Mesendoderm (in vitro differentiated cells): ENCODE measurements at regions not wholly inside any gene's neighbourhood (a gene's known extent, or its start where the extent isn't known, plus 50 kb on each side); places are given as distances from the start of the nearest gene placed in this dataset.

Experiments used
- DNase-seq: peaks from one replicate; pipeline ENCODE4 v3.0.0; 2013
- H2AK5ac ChIP-seq: 2 replicates; pipeline ENCODE4 v1.6.1; 2013; ENCODE audit warnings: low read length, inconsistent platforms
- H2BK120ac ChIP-seq: 2 replicates; pipeline ENCODE4 v1.6.1; 2013; ENCODE audit warnings: low read depth, mild to moderate bottlenecking, low read length, moderate library complexity, mixed read lengths
- H2BK15ac ChIP-seq: replicated peaks from 2 replicates; pipeline ENCODE4 v1.6.1; 2013; ENCODE audit warnings: low read depth, mild to moderate bottlenecking, moderate library complexity
- H2BK5ac ChIP-seq: 2 replicates; pipeline ENCODE4 v1.6.1; 2013; ENCODE audit warnings: low read length, inconsistent platforms
- H3K18ac ChIP-seq: 2 replicates; pipeline ENCODE4 v1.6.1; 2013; ENCODE audit warnings: mild to moderate bottlenecking, low read length, mixed read lengths
- H3K23ac ChIP-seq: one replicate; pipeline ENCODE4 v1.6.1; 2013; ENCODE audit warnings: low read length
- H3K27ac ChIP-seq: 2 replicates; pipeline ENCODE4 v1.5.1; 2013; ENCODE audit warnings: low read depth, mild to moderate bottlenecking, inconsistent platforms, low read length, moderate library complexity
- H3K27me3 ChIP-seq: 2 replicates; pipeline ENCODE4 v1.6.1; 2013; ENCODE audit warnings: low read length, control low read depth, mild to moderate bottlenecking, inconsistent platforms; ENCODE audit not compliant: insufficient read depth, poor library complexity
- H3K36me3 ChIP-seq: 2 replicates; pipeline ENCODE4 v1.6.1; 2013; ENCODE audit warnings: low read length, inconsistent platforms; ENCODE audit not compliant: control insufficient read depth, insufficient read depth
- H3K4ac ChIP-seq: one replicate; pipeline ENCODE4 v1.6.1; 2013; ENCODE audit warnings: low read depth, mild to moderate bottlenecking, low read length, moderate library complexity
- H3K4me1 ChIP-seq: 2 replicates; pipeline ENCODE4 v1.6.1; 2013; ENCODE audit warnings: low read depth, low read length, inconsistent platforms; ENCODE audit not compliant: control insufficient read depth
- H3K4me2 ChIP-seq: 2 replicates; pipeline ENCODE4 v1.6.1; 2013; ENCODE audit warnings: low read length
- H3K4me3 ChIP-seq: 2 replicates; pipeline ENCODE4 v1.5.1; 2013; ENCODE audit warnings: mild to moderate bottlenecking, low read length
- H3K56ac ChIP-seq: one replicate; pipeline ENCODE4 v1.6.1; 2013; ENCODE audit warnings: low read length
- H3K79me1 ChIP-seq: 2 replicates; pipeline ENCODE4 v1.6.1; 2013; ENCODE audit warnings: low read length, inconsistent platforms
- H3K79me2 ChIP-seq: 2 replicates; pipeline ENCODE4 v1.6.1; 2013; ENCODE audit warnings: mild to moderate bottlenecking, low read length; ENCODE audit not compliant: control insufficient read depth, insufficient read depth
- H3K9ac ChIP-seq: 2 replicates; pipeline ENCODE4 v1.6.1; 2013; ENCODE audit warnings: low read length, inconsistent platforms
- H4K5ac ChIP-seq: one replicate; pipeline ENCODE4 v1.6.1; 2013; ENCODE audit warnings: low read length
- H4K8ac ChIP-seq: one replicate; pipeline ENCODE4 v1.6.1; 2013; ENCODE audit warnings: low read depth, mild to moderate bottlenecking, control low read depth, low read length, moderate library complexity
- WGBS: extraction: QIAGEN DNeasy Blood & Tissue Kit; methylation state at CpG from one replicate; pipeline ENCODE4 v1.1.7; 2013; ENCODE audit warnings: low lambda C conversion rate, missing lambda C conversion rate; ENCODE audit not compliant: insufficient coverage; ENCODE audit errors: extremely low coverage; 5-methylcytosine and 5-hydroxymethylcytosine counted together

- Histone ChIP-seq H3K27ac (no peak overlapping the region), H3K56ac (no peak overlapping the region), H3K79me2 (no peaks in the 10 kb centered on the region), H3K4ac (no peak overlapping the region), H3K4me1 (no peaks in the 10 kb centered on the region), H3K18ac (no peak overlapping the region), H4K8ac (no peak overlapping the region), H3K36me3 (no peaks in the 10 kb centered on the region), H3K23ac (no peak overlapping the region), H3K4me3 (no peak overlapping the region), H3K4me2 (no peak overlapping the region), H2BK5ac (no peak overlapping the region), H2BK120ac (no peak overlapping the region), H2AK5ac (no peak overlapping the region), H3K79me1 (no peaks in the 10 kb centered on the region), H3K27me3 (no peaks in the 10 kb centered on the region), H2BK15ac (no peak overlapping the region), H4K5ac (no peak overlapping the region), H3K9ac (no peak overlapping the region)
- WGBS: no CpG with 5 or more reads among the region's 2 CpGs
- DNase-seq: no peak
Measured at GRCh38 chr4:148680884-148681283, 238.7 kb upstream of the NR3C2 start.

DNA sequence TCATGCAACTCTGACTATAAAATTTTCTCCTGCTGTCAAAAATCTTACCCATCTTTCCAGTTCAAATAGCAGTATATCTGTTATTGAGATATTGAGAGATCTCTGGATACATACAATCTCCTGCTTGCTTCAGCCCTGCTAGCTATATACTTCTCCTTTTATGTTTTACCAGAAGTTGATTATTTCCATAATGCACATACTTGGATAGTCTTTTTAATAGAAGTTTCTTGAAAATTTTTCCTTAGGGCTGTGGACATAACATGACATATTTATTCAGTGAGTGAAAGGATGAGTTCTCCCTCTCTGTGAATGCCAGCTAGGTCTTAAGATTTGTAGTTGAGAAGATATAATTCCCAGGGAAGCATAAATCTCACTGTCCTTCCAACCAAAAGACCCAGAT is 234.1 kb upstream of the NR3C2 start:
- Histone ChIP-seq H3K79me1 (no peaks in the 10 kb centered on the region), H2BK15ac (no peak overlapping the region), H3K9ac (no peak overlapping the region), H3K23ac (no peak overlapping the region), H2AK5ac (no peak overlapping the region), H3K4me1 (no peaks in the 10 kb centered on the region), H3K4ac (no peak overlapping the region), H3K27me3 (no peaks in the 10 kb centered on the region), H3K27ac (no peak overlapping the region), H3K4me3 (no peak overlapping the region), H3K79me2 (no peaks in the 10 kb centered on the region), H2BK120ac (no peak overlapping the region), H3K18ac (no peak overlapping the region), H3K56ac (no peak overlapping the region), H3K36me3 (no peaks in the 10 kb centered on the region), H3K4me2 (no peak overlapping the region), H4K5ac (no peak overlapping the region), H2BK5ac (no peak overlapping the region), H4K8ac (no peak overlapping the region)
- DNase-seq: no peak

DNA sequence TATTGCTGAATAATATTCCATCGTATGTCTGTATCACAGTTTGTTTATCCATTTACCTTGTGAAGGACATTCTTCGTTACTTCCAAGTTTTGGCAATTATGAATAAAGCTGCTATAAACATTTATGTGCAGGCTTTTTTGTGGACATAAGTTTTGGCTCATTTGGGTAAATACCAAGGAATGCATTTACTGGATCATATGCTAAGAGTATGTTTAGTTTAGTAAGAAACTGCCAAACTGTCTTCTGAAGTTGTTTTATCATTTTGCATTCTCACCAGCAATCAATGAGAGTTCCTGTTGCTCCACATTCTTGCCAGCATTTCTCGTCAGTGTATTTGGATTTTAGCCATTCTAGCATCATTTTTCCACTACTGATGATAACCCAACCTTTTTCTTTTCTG is 232.7 kb upstream of the NR3C2 start:
- Histone ChIP-seq H3K23ac (no peak overlapping the region), H2AK5ac (no peak overlapping the region), H2BK15ac (no peak overlapping the region), H3K79me2 (no peaks in the 10 kb centered on the region), H4K5ac (no peak overlapping the region), H3K4ac (no peak overlapping the region), H2BK120ac (no peak overlapping the region), H4K8ac (no peak overlapping the region), H3K27ac (no peak overlapping the region), H3K56ac (no peak overlapping the region), H3K9ac (no peak overlapping the region), H3K4me1 (no peaks in the 10 kb centered on the region), H2BK5ac (no peak overlapping the region), H3K79me1 (no peaks in the 10 kb centered on the region), H3K4me3 (no peak overlapping the region), H3K18ac (no peak overlapping the region), H3K36me3 (no peaks in the 10 kb centered on the region), H3K4me2 (no peak overlapping the region), H3K27me3 (no peaks in the 10 kb centered on the region)
- WGBS: no CpG with 5 or more reads among the region's 3 CpGs
- DNase-seq: no peak

GRCh38 chr4:148664636-148665035 is 222.4 kb upstream of the NR3C2 start:
- no peaks in the 10 kb centered on the region for H3K27me3 ChIP-seq
- no peaks in the 10 kb centered on the region for H3K79me1 ChIP-seq
- H4K8ac ChIP-seq: no peak overlapping the region
- no peak overlapping the region for H2BK15ac ChIP-seq
- no peak overlapping the region for H3K27ac ChIP-seq
- H2AK5ac ChIP-seq: no peak overlapping the region
- H2BK5ac ChIP-seq: no peak overlapping the region
- no peak overlapping the region for H3K18ac ChIP-seq
- H2BK120ac ChIP-seq: no peak overlapping the region
- H4K5ac ChIP-seq: no peak overlapping the region
- no peak overlapping the region for H3K23ac ChIP-seq
- no peaks in the 10 kb centered on the region for H3K4me1 ChIP-seq
- H3K79me2 ChIP-seq: no peaks in the 10 kb centered on the region
- H3K9ac ChIP-seq: no peak overlapping the region
- no peak overlapping the region for H3K4ac ChIP-seq
- H3K4me2 ChIP-seq: no peak overlapping the region
- H3K56ac ChIP-seq: no peak overlapping the region
- no peak for DNase-seq
- no CpG with 5 or more reads among the region's 5 CpGs for WGBS
- no peaks in the 10 kb centered on the region for H3K36me3 ChIP-seq
- H3K4me3 ChIP-seq: no peak overlapping the region

GRCh38 chr4:148654131-148654530 is 211.9 kb upstream of the NR3C2 start:
- Histone ChIP-seq H4K5ac (no peak overlapping the region), H3K4me2 (no peak overlapping the region), H3K36me3 (no peaks in the 10 kb centered on the region), H3K4me1 (no peaks in the 10 kb centered on the region), H3K27me3 (no peaks in the 10 kb centered on the region), H3K79me1 (no peaks in the 10 kb centered on the region), H3K56ac (no peak overlapping the region), H2AK5ac (no peak overlapping the region), H4K8ac (no peak overlapping the region), H2BK5ac (no peak overlapping the region), H3K4me3 (no peak overlapping the region), H3K23ac (no peak overlapping the region), H3K9ac (no peak overlapping the region), H2BK120ac (no peak overlapping the region), H3K4ac (no peak overlapping the region), H3K27ac (no peak overlapping the region), H3K79me2 (no peaks in the 10 kb centered on the region), H2BK15ac (no peak overlapping the region), H3K18ac (no peak overlapping the region)
- no peak for DNase-seq
- WGBS: no CpG with 5 or more reads among the region's 2 CpGs

- Histone ChIP-seq H3K4me3 (no peak overlapping the region), H3K27ac (no peak overlapping the region), H4K8ac (no peak overlapping the region), H2AK5ac (no peak overlapping the region), H3K79me2 (no peaks in the 10 kb centered on the region), H3K27me3 (no peaks in the 10 kb centered on the region), H3K4me2 (no peak overlapping the region), H2BK15ac (no peak overlapping the region), H3K4me1 (no peaks in the 10 kb centered on the region), H3K23ac (no peak overlapping the region), H3K36me3 (no peaks in the 10 kb centered on the region), H3K9ac (no peak overlapping the region), H3K56ac (no peak overlapping the region), H3K4ac (no peak overlapping the region), H2BK120ac (no peak overlapping the region), H4K5ac (no peak overlapping the region), H3K79me1 (no peaks in the 10 kb centered on the region), H2BK5ac (no peak overlapping the region), H3K18ac (no peak overlapping the region)
- WGBS: no CpG with 5 or more reads among the region's 4 CpGs
- DNase-seq: peak; percentile 18
Measured at GRCh38 chr4:148653681-148654080, 211.5 kb upstream of the NR3C2 start.
